ENCODE measurements at regions not wholly inside any gene's neighbourhood (a gene's known extent, or its start where the extent isn't known, plus 50 kb on each side); places are given as distances from the start of the nearest gene placed in this dataset.

- TF ChIP-seq CTCF (IDR thresholded peaks at IDR 0.05 in 8 of 11, conservative IDR thresholded peaks at IDR 0.05 in 3 of 11) (no peak), POLR2A (IDR thresholded peaks at IDR 0.05) (no peak), POLR2AphosphoS5 (IDR thresholded peaks at IDR 0.05) (no peak)
Observed at GRCh38 chrX:95878874-95879273, 805.8 kb upstream of the DIAPH2 start.

Data from spleen (tissue), 7 donors.